Immature natural killer cell (primary cell): ENCODE measurements at regions not wholly inside any gene's neighbourhood (a gene's known extent, or its start where the extent isn't known, plus 50 kb on each side); places are given as distances from the start of the nearest gene placed in this dataset.

Experiments used
- DNase-seq, 3 donors: peaks; one replicate each; pipeline ENCODE4 v3.0.0; 2022; ENCODE audit warnings: mixed read lengths in 1 of 3
- H3K27ac Mint-ChIP-seq, 6 donors: one replicate each; pipeline ENCODE4 v1.8.0; 2020; ENCODE audit warnings: mixed read lengths in 6 of 6, mild to moderate bottlenecking in 5 of 6, inconsistent platforms in 4 of 6, moderate library complexity in 3 of 6
- H3K27me3 Mint-ChIP-seq, 3 donors: one replicate each; pipeline ENCODE4 v1.8.0; 2020 to 2021; ENCODE audit warnings: low read depth in 3 of 3, mild to moderate bottlenecking in 3 of 3, mixed read lengths in 3 of 3, moderate library complexity in 3 of 3, inconsistent platforms in 1 of 3
- H3K36me3 Mint-ChIP-seq, 3 donors: one replicate each; pipeline ENCODE4 v1.8.0; 2020; ENCODE audit warnings: mixed read lengths in 3 of 3, inconsistent platforms in 2 of 3, mild to moderate bottlenecking in 2 of 3
- H3K4me1 Mint-ChIP-seq, 2 donors: one replicate each; pipeline ENCODE4 v1.8.0; 2020; ENCODE audit warnings: inconsistent platforms in 2 of 2, mild to moderate bottlenecking in 2 of 2, mixed read lengths in 2 of 2, moderate library complexity in 1 of 2
- H3K4me3 Mint-ChIP-seq, 5 donors: one replicate each; pipeline ENCODE4 v1.8.0; 2020; ENCODE audit warnings: mild to moderate bottlenecking in 5 of 5, mixed read lengths in 5 of 5, inconsistent platforms in 3 of 5, moderate library complexity in 3 of 5
- H3K9me3 Mint-ChIP-seq, 6 donors: one replicate each; pipeline ENCODE4 v1.8.0; 2020; ENCODE audit warnings: mild to moderate bottlenecking in 6 of 6, mixed read lengths in 6 of 6, inconsistent platforms in 4 of 6, moderate library complexity in 3 of 6

GRCh38 chr11:119977561-119977860, 160.4 kb downstream of the TRIM29 start:
- no peak overlapping the region for H3K27ac Mint-ChIP-seq
- H3K4me1 Mint-ChIP-seq: no peaks in the 10 kb centered on the region
- no peak overlapping the region for H3K4me3 Mint-ChIP-seq
- no peaks in the 10 kb centered on the region for H3K36me3 Mint-ChIP-seq
- DNase-seq: no peak
- peaks cover 0 to 9% (median 6%) of the 10 kb centered on the region in 3 donors for H3K27me3 Mint-ChIP-seq
- no peaks in the 10 kb centered on the region for H3K9me3 Mint-ChIP-seq

- no peaks in the 10 kb centered on the region for H3K4me1 Mint-ChIP-seq
- H3K27ac Mint-ChIP-seq: no peak overlapping the region
- H3K4me3 Mint-ChIP-seq: no peak overlapping the region
- H3K36me3 Mint-ChIP-seq: no peaks in the 10 kb centered on the region
- H3K27me3 Mint-ChIP-seq: peaks cover 0 to 9% (median 6%) of the 10 kb centered on the region in 3 donors
- DNase-seq: no peak
- no peaks in the 10 kb centered on the region for H3K9me3 Mint-ChIP-seq
Observed at GRCh38 chr11:119976805-119977560, 160.9 kb downstream of the TRIM29 start.

- Mint-ChIP-seq H3K9me3 (no peaks in the 10 kb centered on the region), H3K4me1 (no peaks in the 10 kb centered on the region), H3K27me3 (peaks cover 0 to 7% (median 3%) of the 10 kb centered on the region in 3 donors), H3K4me3 (no peak overlapping the region), H3K36me3 (no peaks in the 10 kb centered on the region), H3K27ac (no peak overlapping the region)
- no peak for DNase-seq
Observed at GRCh38 chr11:119975561-119976152, 162.3 kb downstream of the TRIM29 start.

GRCh38 chr11:119974467-119974866, 163.4 kb downstream of the TRIM29 start:
- no peaks in the 10 kb centered on the region for H3K36me3 Mint-ChIP-seq
- DNase-seq: no peak
- H3K27ac Mint-ChIP-seq: no peak overlapping the region
- peaks cover 0 to 7% (median 4%) of the 10 kb centered on the region in 3 donors for H3K27me3 Mint-ChIP-seq
- no peak overlapping the region for H3K4me3 Mint-ChIP-seq
- no peaks in the 10 kb centered on the region for H3K4me1 Mint-ChIP-seq
- no peaks in the 10 kb centered on the region for H3K9me3 Mint-ChIP-seq

GRCh38 chr11:119974051-119974450, 163.9 kb downstream of the TRIM29 start:
- no peak for DNase-seq
- peaks cover 0 to 7% (median 4%) of the 10 kb centered on the region in 3 donors for H3K27me3 Mint-ChIP-seq
- no peaks in the 10 kb centered on the region for H3K36me3 Mint-ChIP-seq
- no peaks in the 10 kb centered on the region for H3K4me1 Mint-ChIP-seq
- no peak overlapping the region for H3K27ac Mint-ChIP-seq
- H3K9me3 Mint-ChIP-seq: no peaks in the 10 kb centered on the region
- no peak overlapping the region for H3K4me3 Mint-ChIP-seq

- no peaks in the 10 kb centered on the region for H3K9me3 Mint-ChIP-seq
- H3K4me1 Mint-ChIP-seq: no peaks in the 10 kb centered on the region
- H3K36me3 Mint-ChIP-seq: no peaks in the 10 kb centered on the region
- no peak overlapping the region for H3K27ac Mint-ChIP-seq
- no peak for DNase-seq
- H3K27me3 Mint-ChIP-seq: peaks cover 2 to 7% (median 2%) of the 10 kb centered on the region in 3 donors
- H3K4me3 Mint-ChIP-seq: no peak overlapping the region
Observed at GRCh38 chr11:119972281-119972680, 165.6 kb downstream of the TRIM29 start.

GRCh38 chr11:119970555-119971304, 167.2 kb downstream of the TRIM29 start:
- no peak overlapping the region for H3K27ac Mint-ChIP-seq
- no peaks in the 10 kb centered on the region for H3K9me3 Mint-ChIP-seq
- H3K4me3 Mint-ChIP-seq: no peak overlapping the region
- DNase-seq: no peak
- no peaks in the 10 kb centered on the region for H3K36me3 Mint-ChIP-seq
- peaks cover 1 to 7% (median 2%) of the 10 kb centered on the region in 3 donors for H3K27me3 Mint-ChIP-seq
- H3K4me1 Mint-ChIP-seq: no peaks in the 10 kb centered on the region

- Mint-ChIP-seq H3K4me3 (no peak overlapping the region), H3K4me1 (no peaks in the 10 kb centered on the region), H3K27ac (no peak overlapping the region), H3K9me3 (no peaks in the 10 kb centered on the region), H3K36me3 (no peaks in the 10 kb centered on the region), H3K27me3 (peaks cover 0 to 14% (median 7%) of the 10 kb centered on the region in 3 donors)
- no peak for DNase-seq
Observed at GRCh38 chr11:119964136-119965025, 173.5 kb downstream of the TRIM29 start.

GRCh38 chr11:119957951-119958350, 180.0 kb downstream of the TRIM29 start:
- Mint-ChIP-seq H3K27ac (no peak overlapping the region), H3K36me3 (no peaks in the 10 kb centered on the region), H3K27me3 (peaks cover 0 to 5% (median 5%) of the 10 kb centered on the region in 3 donors), H3K9me3 (no peaks in the 10 kb centered on the region), H3K4me3 (no peak overlapping the region), H3K4me1 (no peaks in the 10 kb centered on the region)
- DNase-seq: no peak

GRCh38 chr11:119952441-119952840, 185.5 kb downstream of the TRIM29 start:
- H3K4me1 Mint-ChIP-seq: no peaks in the 10 kb centered on the region
- DNase-seq: no peak
- H3K27me3 Mint-ChIP-seq: peaks cover 3 to 8% (median 4%) of the 10 kb centered on the region in 3 donors
- no peak overlapping the region for H3K4me3 Mint-ChIP-seq
- no peaks in the 10 kb centered on the region for H3K9me3 Mint-ChIP-seq
- H3K27ac Mint-ChIP-seq: no peak overlapping the region
- no peaks in the 10 kb centered on the region for H3K36me3 Mint-ChIP-seq

GRCh38 chr11:119943298-119943655, 194.6 kb downstream of the TRIM29 start:
- peaks cover 0 to 2% (median 0%) of the 10 kb centered on the region in 6 donors for H3K9me3 Mint-ChIP-seq
- H3K4me3 Mint-ChIP-seq: no peak overlapping the region
- no peak overlapping the region for H3K27ac Mint-ChIP-seq
- no peaks in the 10 kb centered on the region for H3K4me1 Mint-ChIP-seq
- H3K36me3 Mint-ChIP-seq: no peaks in the 10 kb centered on the region
- DNase-seq: no peak
- peaks cover 7 to 8% (median 8%) of the 10 kb centered on the region in 3 donors for H3K27me3 Mint-ChIP-seq

GRCh38 chr11:119942583-119943297, 195.2 kb downstream of the TRIM29 start:
- H3K27ac Mint-ChIP-seq: no peak overlapping the region
- H3K36me3 Mint-ChIP-seq: no peaks in the 10 kb centered on the region
- peaks cover 0 to 2% (median 0%) of the 10 kb centered on the region in 6 donors for H3K9me3 Mint-ChIP-seq
- H3K27me3 Mint-ChIP-seq: peaks cover 6 to 8% (median 6%) of the 10 kb centered on the region in 3 donors
- no peaks in the 10 kb centered on the region for H3K4me1 Mint-ChIP-seq
- no peak for DNase-seq
- no peak overlapping the region for H3K4me3 Mint-ChIP-seq
